WTC11 (cell line): ENCODE measurements at regions not wholly inside any gene's neighbourhood (a gene's known extent, or its start where the extent isn't known, plus 50 kb on each side); places are given as distances from the start of the nearest gene placed in this dataset.

Experiments used
- ATAC-seq: fragments of 200-7000 bp; cut with Tn5 transposase; 2 replicates; pipeline ENCODE4 v1.10.0; 2021; ENCODE audit warnings: mild to moderate bottlenecking, moderate library complexity
- CTCF ChIA-PET: fragments of 300-600 bp; sonication (Branson Sonifier 250); formaldehyde crosslinking; loops from one replicate; lab custom pipeline; 2021; ENCODE audit warnings: antibody characterized with exemption; lab: Charles Lee
- POLR2A ChIA-PET: fragments of 350-600 bp; sonication (Branson Sonifier 250); formaldehyde crosslinking; loops from one replicate; lab custom pipeline; 2021; ENCODE audit warnings: antibody characterized with exemption; lab: Charles Lee
- DNase-seq: peaks from one replicate; pipeline ENCODE4 v3.0.0; 2021; ENCODE audit warnings: low spot score
- H3K27ac Mint-ChIP-seq: 2 replicates; pipeline ENCODE4 v1.8.0; 2021; ENCODE audit warnings: mixed read lengths
- H3K27me3 Mint-ChIP-seq: 2 replicates; pipeline ENCODE4 v1.8.0; 2021; ENCODE audit warnings: low read depth, mild to moderate bottlenecking, moderate library complexity, mixed read lengths
- H3K36me3 Mint-ChIP-seq: 2 replicates; pipeline ENCODE4 v1.8.0; 2021; ENCODE audit warnings: mixed read lengths
- H3K4me1 Mint-ChIP-seq: 2 replicates; pipeline ENCODE4 v1.8.0; 2022; ENCODE audit warnings: mixed read lengths
- H3K4me3 Mint-ChIP-seq: 2 replicates; pipeline ENCODE4 v1.8.0; 2021; ENCODE audit warnings: mild to moderate bottlenecking, moderate library complexity, mixed read lengths
- H3K9me3 Mint-ChIP-seq: 2 replicates; pipeline ENCODE4 v1.8.0; 2021; ENCODE audit warnings: mixed read lengths
- EMX1 ChIP-seq: fragments of 250-450 bp; sonication (Bioruptor Pico); IDR thresholded peaks from 2 replicates; pipeline ENCODE4 v1.8.0; 2021; ENCODE audit warnings: mild to moderate bottlenecking
- ESRRA ChIP-seq: sonication (generic); formaldehyde crosslinking; IDR thresholded peaks from 2 replicates; pipeline ENCODE4 v1.8.1; 2022; ENCODE audit warnings: mild to moderate bottlenecking, missing genetic modification reagents, borderline replicate concordance
- ETV6 ChIP-seq: sonication (generic); formaldehyde crosslinking; IDR thresholded peaks from 2 replicates; pipeline ENCODE4 v1.8.1; 2022; ENCODE audit warnings: mild to moderate bottlenecking, missing genetic modification reagents
- FOXP1 ChIP-seq: sonication (generic); formaldehyde crosslinking; IDR thresholded peaks from 2 replicates; pipeline ENCODE4 v1.8.0; 2022; ENCODE audit warnings: missing genetic modification reagents, mild to moderate bottlenecking, moderate library complexity, borderline replicate concordance
- NR1H2 ChIP-seq: sonication (generic); formaldehyde crosslinking; IDR thresholded peaks from 2 replicates; pipeline ENCODE4 v1.9.0; 2021; ENCODE audit warnings: mild to moderate bottlenecking, moderate library complexity, missing genetic modification reagents
- RELA ChIP-seq: sonication (generic); formaldehyde crosslinking; IDR thresholded peaks from 2 replicates; pipeline ENCODE4 v1.8.1; 2022; ENCODE audit warnings: missing genetic modification reagents, mild to moderate bottlenecking, borderline replicate concordance
- TEAD4 ChIP-seq: sonication (generic); formaldehyde crosslinking; IDR thresholded peaks from 2 replicates; pipeline ENCODE4 v1.8.0; 2022; ENCODE audit warnings: mild to moderate bottlenecking, missing genetic modification reagents
- ZNF396 ChIP-seq: fragments of 250-450 bp; sonication (Bioruptor Pico); IDR thresholded peaks from 2 replicates; pipeline ENCODE4 v1.8.0; 2021; ENCODE audit warnings: mild to moderate bottlenecking, moderate library complexity, borderline replicate concordance
- TF ChIP-seq, protein P1 (sequence below): sonication (generic); formaldehyde crosslinking; IDR thresholded peaks from 2 replicates; pipeline ENCODE4 v1.8.1; 2023; ENCODE audit warnings: mild to moderate bottlenecking, missing genetic modification reagents
- TF ChIP-seq, protein P2 (sequence below): sonication (generic); formaldehyde crosslinking; IDR thresholded peaks from 2 replicates; pipeline ENCODE4 v1.8.1; 2022; ENCODE audit warnings: missing genetic modification reagents, borderline replicate concordance
- TF ChIP-seq, protein P3 (sequence below): fragments of 200-600 bp; IDR thresholded peaks from 2 replicates; pipeline ENCODE4 v1.8.0; 2022; ENCODE audit warnings: antibody characterized with exemption
- TF ChIP-seq, protein P4 (sequence below): fragments of 250-450 bp; sonication (Bioruptor Pico); conservative IDR thresholded peaks from 2 replicates; pipeline ENCODE4 v1.9.0; 2021; ENCODE audit warnings: mild to moderate bottlenecking
- TF ChIP-seq, protein P5 (sequence below): sonication (generic); formaldehyde crosslinking; IDR thresholded peaks from 2 replicates; pipeline ENCODE4 v1.8.1; 2022; ENCODE audit warnings: mild to moderate bottlenecking, missing genetic modification reagents, moderate library complexity, borderline replicate concordance
- TF ChIP-seq, protein P6 (sequence below): sonication (generic); formaldehyde crosslinking; IDR thresholded peaks from 2 replicates; pipeline ENCODE4 v1.8.1; 2023; ENCODE audit warnings: mild to moderate bottlenecking, missing genetic modification reagents, borderline replicate concordance

DNA sequence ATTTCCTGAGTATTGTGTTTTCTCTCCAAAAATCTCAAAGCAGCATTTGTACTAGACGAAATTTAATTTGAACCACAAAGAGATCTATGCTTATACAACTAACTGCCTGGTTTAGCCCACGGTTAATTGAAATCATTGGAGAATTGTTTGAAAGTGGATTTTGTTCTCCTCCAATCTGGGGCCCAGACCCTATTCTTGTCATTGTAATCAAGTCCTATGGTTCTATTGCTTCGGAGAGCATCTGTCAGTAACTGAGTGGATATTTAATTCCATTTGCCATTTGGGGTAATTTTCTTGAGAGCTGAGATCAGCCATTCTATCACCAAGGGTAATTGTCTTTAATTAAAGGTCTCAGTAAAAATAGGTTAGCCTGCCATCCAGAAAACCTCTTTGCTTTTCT lies 117.0 kb upstream of the KCNG1 start:
- H3K27ac Mint-ChIP-seq: no peak overlapping the region
- H3K27me3 Mint-ChIP-seq: no peaks in the 10 kb centered on the region; the same call in 1 of the 2 replicates

DNA sequence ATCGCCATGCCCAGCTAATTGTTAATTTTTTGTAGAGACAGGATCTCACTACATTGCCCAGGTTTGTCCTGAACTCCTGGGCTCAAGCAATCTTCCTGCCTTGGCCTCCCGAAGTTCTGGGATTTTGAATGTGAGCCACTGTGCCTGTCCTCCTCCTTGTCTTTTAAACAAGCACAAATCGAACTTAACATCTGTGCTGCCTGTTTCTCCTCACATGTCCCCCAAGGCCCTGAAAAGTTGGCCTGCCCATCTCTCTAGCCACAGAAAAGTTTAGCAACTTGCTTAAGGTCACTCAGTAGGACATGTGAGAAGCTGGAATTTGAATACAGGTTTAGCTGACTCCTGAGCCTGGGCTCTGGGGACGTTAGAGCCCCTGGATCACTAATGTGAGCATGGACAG lies 115.7 kb upstream of the KCNG1 start:
- no peaks in the 10 kb centered on the region; the same call in 1 of the 2 replicates for H3K27me3 Mint-ChIP-seq
- peaks cover 9% of the 10 kb centered on the region; the same call in 1 of the 2 replicates for H3K9me3 Mint-ChIP-seq
- TF ChIP-seq, protein P1, sequence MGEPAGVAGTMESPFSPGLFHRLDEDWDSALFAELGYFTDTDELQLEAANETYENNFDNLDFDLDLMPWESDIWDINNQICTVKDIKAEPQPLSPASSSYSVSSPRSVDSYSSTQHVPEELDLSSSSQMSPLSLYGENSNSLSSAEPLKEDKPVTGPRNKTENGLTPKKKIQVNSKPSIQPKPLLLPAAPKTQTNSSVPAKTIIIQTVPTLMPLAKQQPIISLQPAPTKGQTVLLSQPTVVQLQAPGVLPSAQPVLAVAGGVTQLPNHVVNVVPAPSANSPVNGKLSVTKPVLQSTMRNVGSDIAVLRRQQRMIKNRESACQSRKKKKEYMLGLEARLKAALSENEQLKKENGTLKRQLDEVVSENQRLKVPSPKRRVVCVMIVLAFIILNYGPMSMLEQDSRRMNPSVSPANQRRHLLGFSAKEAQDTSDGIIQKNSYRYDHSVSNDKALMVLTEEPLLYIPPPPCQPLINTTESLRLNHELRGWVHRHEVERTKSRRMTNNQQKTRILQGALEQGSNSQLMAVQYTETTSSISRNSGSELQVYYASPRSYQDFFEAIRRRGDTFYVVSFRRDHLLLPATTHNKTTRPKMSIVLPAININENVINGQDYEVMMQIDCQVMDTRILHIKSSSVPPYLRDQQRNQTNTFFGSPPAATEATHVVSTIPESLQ: no peak
- TF ChIP-seq TEAD4 (CRISPR knock-in tag) (no peak), ZNF396 (CRISPR knock-in tag) (no peak), ETV6 (CRISPR knock-in tag) (no peak), EMX1 (CRISPR knock-in tag) (no peak), FOXP1 (CRISPR knock-in tag) (no peak), RELA (CRISPR knock-in tag) (no peak)
- TF ChIP-seq, protein P2, sequence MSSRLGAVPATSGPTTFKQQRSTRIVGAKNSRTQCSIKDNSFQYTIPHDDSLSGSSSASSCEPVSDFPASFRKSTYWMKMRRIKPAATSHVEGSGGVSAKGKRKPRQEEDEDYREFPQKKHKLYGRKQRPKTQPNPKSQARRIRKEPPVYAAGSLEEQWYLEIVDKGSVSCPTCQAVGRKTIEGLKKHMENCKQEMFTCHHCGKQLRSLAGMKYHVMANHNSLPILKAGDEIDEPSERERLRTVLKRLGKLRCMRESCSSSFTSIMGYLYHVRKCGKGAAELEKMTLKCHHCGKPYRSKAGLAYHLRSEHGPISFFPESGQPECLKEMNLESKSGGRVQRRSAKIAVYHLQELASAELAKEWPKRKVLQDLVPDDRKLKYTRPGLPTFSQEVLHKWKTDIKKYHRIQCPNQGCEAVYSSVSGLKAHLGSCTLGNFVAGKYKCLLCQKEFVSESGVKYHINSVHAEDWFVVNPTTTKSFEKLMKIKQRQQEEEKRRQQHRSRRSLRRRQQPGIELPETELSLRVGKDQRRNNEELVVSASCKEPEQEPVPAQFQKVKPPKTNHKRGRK (CRISPR knock-in tag): no peak
- TF ChIP-seq, protein P3, sequence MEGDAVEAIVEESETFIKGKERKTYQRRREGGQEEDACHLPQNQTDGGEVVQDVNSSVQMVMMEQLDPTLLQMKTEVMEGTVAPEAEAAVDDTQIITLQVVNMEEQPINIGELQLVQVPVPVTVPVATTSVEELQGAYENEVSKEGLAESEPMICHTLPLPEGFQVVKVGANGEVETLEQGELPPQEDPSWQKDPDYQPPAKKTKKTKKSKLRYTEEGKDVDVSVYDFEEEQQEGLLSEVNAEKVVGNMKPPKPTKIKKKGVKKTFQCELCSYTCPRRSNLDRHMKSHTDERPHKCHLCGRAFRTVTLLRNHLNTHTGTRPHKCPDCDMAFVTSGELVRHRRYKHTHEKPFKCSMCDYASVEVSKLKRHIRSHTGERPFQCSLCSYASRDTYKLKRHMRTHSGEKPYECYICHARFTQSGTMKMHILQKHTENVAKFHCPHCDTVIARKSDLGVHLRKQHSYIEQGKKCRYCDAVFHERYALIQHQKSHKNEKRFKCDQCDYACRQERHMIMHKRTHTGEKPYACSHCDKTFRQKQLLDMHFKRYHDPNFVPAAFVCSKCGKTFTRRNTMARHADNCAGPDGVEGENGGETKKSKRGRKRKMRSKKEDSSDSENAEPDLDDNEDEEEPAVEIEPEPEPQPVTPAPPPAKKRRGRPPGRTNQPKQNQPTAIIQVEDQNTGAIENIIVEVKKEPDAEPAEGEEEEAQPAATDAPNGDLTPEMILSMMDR: no peak
- ChIA-PET CTCF (interaction anchor here (0.5 to 1.3 kb wide), 4 partner anchors 12 to 151 kb away, joined by 3 read pairs; no protein-coding TSS in a partner anchor), POLR2A (no interaction called here)
- DNase-seq (no peak), ATAC-seq (no peak)
- H3K27ac Mint-ChIP-seq: no peak overlapping the region
- no peak overlapping the region for H3K4me3 Mint-ChIP-seq
- no peaks in the 10 kb centered on the region for H3K4me1 Mint-ChIP-seq
- no peaks in the 10 kb centered on the region for H3K36me3 Mint-ChIP-seq

More for the DNA sequence above, 117.0 kb upstream of the KCNG1 start:
- Mint-ChIP-seq H3K4me3 (no peak overlapping the region), H3K4me1 (no peaks in the 10 kb centered on the region), H3K36me3 (no peaks in the 10 kb centered on the region), H3K9me3 (no peaks in the 10 kb centered on the region)
- TF ChIP-seq, protein P4, sequence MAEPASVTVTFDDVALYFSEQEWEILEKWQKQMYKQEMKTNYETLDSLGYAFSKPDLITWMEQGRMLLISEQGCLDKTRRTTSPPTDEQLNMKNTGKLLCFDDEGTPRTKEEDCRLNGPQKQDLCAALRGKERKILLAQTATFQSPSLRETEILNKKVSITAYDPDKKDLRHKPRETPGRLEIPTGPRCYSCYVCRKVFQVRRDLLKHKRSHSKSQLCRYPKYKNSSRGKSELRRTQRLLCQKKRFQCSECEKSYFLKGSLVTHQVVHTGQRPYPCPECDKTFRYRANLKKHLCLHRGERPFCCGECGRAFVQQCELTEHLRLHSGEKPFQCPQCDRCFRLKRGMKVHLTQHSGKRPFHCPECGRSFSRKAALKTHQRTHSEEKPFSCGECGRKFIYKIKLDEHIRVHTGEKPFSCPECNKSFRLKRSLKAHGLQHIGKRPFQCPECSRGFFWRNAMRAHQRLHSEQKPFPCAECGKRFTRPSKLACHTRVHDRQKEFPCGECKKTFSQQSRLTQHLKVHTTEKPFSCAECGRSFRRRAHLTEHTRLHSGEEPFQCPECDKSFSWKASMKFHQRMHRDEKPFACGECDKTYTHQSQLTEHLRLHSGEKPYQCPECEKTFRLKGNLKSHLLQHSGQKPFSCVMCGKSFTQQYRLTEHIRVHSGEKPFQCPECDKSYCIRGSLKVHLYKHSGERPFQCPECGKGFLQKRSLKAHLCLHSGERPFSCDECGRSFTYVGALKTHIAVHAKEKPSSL: no peak
- TF ChIP-seq ESRRA: no peak
- TF ChIP-seq, protein P5, sequence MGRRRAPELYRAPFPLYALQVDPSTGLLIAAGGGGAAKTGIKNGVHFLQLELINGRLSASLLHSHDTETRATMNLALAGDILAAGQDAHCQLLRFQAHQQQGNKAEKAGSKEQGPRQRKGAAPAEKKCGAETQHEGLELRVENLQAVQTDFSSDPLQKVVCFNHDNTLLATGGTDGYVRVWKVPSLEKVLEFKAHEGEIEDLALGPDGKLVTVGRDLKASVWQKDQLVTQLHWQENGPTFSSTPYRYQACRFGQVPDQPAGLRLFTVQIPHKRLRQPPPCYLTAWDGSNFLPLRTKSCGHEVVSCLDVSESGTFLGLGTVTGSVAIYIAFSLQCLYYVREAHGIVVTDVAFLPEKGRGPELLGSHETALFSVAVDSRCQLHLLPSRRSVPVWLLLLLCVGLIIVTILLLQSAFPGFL (CRISPR knock-in tag): no peak
- TF ChIP-seq, protein P6, sequence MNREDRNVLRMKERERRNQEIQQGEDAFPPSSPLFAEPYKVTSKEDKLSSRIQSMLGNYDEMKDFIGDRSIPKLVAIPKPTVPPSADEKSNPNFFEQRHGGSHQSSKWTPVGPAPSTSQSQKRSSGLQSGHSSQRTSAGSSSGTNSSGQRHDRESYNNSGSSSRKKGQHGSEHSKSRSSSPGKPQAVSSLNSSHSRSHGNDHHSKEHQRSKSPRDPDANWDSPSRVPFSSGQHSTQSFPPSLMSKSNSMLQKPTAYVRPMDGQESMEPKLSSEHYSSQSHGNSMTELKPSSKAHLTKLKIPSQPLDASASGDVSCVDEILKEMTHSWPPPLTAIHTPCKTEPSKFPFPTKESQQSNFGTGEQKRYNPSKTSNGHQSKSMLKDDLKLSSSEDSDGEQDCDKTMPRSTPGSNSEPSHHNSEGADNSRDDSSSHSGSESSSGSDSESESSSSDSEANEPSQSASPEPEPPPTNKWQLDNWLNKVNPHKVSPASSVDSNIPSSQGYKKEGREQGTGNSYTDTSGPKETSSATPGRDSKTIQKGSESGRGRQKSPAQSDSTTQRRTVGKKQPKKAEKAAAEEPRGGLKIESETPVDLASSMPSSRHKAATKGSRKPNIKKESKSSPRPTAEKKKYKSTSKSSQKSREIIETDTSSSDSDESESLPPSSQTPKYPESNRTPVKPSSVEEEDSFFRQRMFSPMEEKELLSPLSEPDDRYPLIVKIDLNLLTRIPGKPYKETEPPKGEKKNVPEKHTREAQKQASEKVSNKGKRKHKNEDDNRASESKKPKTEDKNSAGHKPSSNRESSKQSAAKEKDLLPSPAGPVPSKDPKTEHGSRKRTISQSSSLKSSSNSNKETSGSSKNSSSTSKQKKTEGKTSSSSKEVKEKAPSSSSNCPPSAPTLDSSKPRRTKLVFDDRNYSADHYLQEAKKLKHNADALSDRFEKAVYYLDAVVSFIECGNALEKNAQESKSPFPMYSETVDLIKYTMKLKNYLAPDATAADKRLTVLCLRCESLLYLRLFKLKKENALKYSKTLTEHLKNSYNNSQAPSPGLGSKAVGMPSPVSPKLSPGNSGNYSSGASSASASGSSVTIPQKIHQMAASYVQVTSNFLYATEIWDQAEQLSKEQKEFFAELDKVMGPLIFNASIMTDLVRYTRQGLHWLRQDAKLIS (CRISPR knock-in tag): no peak
- TF ChIP-seq, protein P2 (CRISPR knock-in tag): no peak
- no peak for TF ChIP-seq NR1H2 (CRISPR knock-in tag)
- ChIA-PET POLR2A (no interaction called here), CTCF (no interaction called here)
- ATAC-seq: no peak
- DNase-seq: no peak
